ENCODE measurements at regions not wholly inside any gene's neighbourhood (a gene's known extent, or its start where the extent isn't known, plus 50 kb on each side); places are given as distances from the start of the nearest gene placed in this dataset.
A peak's percentile ranks its signal among the peaks of the same experiment; 100 is the strongest.
"Not testable (repeated sequence)": the region's sequence is repeated elsewhere in the genome, so short reads cannot be mapped to it uniquely, and the experiment has no call there.

DNA sequence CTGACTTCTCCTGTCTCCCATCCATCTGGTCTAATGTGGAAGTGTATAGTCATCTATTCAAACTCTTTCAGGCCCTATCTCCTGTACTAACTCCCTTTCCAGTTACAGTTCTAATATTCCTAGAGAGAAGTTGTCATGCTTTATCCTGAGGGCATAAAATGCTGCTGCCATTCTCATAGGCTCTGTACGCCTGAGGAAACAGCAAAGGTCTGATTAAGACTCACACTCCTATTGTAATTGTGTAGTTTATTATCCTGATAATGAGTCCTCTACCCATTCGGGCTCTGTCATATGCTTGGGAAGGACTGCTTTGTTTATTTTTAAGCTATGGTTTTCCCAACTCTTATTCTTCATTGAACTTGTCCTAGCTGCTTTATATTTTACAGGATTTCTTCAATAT is 290.4 kb downstream of the TMEM38B start:
- no peak for DNase-seq

DNA sequence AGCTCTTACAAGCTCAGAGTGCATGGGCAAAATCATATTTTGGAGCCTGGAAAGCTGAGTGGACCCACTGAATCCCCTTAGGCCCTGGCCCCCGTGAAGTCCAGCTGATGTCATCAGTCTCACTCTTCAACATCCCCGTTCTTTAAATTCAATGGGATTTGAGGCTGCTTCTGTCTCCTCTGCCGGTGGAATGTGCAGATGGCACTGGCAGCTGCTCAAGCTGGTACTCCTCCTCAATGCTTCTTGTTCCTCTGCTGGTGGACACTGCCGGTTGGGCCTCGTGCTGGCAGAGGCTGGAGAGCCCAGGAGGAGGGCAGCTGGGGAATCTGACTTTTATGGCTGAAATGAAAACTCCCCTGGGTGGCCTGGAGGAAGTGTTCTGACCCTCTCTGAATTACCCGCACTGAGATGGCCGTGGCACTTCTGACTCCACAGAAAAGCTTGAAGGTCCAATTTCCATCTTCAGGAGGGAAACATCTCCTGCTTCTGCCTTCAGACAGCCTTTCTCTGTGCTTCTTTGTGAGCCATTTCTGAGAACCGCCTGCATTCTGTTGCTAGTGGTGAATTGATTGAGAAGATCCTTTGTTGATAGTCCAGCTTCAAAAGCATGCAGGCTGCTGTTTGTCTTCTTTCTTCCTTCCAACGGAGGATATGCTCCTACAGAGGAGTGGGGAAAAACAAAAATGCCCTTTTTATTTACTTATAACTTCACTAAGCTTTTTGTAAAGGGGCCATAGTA is 298.9 kb downstream of the TMEM38B start:
- DNase-seq, result no peak

DNA sequence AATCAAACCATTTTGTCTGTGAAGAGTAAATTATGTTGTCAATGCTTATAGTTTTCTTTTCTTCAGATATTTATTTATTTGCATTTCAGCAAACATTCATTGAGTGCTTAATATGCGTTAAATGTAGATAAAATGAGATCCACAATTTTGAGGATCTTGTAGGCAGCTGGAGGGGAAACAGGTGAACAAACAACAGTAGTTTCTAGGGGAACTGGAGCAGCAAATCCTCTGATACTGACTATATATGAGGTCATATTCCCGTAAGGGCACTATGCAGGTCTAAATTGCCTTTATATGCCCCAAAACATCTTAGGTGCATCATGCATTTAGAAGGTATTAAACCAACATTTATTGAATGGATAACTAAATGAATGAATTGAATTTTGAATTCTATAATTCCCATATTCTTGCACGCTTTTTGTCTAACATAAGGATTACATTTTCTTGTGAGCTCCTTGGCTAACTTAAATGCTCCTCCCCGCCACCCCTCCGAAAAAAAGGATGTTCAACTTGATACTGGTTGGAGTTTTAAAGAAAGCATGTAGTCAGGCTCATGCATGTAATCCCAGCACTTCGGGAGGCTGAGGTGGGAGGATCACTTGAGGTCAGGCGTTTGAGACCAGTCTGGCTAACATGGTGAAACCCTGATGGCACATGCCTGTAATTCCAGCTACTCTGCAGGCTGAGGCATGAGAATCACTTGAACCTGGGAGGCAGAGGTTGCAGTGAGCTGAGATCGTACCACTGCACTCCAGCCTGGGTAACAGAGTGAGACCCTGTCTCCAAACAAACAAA is 299.8 kb downstream of the TMEM38B start:
- DNase-seq, result no peak

DNA sequence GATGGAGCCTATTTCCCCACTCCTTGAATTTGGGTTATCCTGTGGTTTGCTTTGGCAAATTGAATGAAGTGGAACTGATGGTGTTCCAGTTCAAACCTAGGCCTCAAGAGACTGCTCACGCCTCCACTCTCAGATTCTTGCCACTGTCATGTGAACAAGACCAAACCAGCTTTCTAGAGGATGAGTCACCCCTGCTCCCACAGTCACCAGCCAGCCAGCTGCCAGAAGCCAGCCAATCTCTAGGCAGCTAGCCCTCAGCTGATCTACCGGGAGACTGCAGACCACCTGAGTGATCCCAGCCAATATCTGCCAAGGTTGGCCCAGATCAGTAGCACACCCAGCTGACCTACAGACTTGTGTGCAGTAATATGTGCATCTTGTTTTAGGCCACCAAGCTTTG is 300.6 kb downstream of the TMEM38B start:
- DNase-seq, result peak in 1 of 2 experiments; percentile 6

DNA sequence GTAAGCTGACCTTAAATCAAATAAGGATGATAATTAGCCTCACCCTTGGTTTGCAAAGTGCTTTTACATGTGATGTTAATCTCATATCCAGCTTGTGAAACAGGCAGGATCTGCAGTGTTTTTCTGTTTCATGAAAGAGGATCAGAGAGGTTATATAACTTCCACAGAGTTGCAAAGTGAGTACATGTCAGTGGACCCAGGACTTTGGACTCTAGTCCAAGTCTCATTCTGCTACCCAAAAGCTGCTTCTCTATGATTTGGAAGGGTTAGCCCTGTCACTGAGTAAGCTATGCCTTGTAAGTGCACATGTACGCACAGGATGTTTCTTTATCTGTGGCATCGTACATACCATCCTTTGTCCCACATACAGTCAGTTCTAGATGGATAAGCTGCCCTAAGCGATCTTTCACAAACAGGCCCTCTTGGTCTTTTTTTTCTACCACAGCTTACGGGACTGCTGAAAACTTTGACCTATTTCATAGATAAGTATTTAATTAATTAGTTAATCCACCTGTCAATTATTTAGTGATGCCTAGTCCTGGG is 322.9 kb downstream of the TMEM38B start:
- no peak for DNase-seq

DNA sequence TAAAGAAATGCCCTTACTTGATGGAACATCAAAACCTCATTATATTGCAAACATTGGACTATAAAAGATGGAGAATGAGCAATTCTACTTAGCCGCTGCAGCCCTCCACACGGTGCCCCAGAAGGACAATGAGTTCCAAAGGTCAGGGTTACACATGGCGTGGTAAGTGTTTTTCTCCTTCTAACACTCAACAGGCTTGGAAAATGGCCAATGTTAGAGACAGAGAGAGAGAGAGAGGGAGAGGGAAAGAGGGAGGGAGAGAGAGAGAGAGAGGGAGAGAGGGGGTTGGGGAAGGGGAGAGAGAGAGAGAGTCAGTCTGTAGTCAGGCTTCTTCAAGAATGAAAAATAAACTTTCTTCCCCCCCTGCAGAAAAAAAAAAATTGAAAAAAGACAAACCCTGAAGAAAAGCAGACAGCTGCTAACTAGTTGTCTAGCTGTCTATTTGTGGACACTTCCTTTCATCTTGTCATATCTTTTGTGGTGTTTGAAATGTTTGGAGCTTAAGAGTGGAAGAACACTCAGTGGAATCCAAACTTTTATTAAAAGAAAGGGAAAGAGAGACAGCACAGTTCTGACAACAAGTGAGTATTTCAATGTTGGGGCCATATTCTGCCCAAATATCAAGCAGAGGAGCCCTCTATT is 324.8 kb downstream of the TMEM38B start:
- DNase-seq, result no peak

DNA sequence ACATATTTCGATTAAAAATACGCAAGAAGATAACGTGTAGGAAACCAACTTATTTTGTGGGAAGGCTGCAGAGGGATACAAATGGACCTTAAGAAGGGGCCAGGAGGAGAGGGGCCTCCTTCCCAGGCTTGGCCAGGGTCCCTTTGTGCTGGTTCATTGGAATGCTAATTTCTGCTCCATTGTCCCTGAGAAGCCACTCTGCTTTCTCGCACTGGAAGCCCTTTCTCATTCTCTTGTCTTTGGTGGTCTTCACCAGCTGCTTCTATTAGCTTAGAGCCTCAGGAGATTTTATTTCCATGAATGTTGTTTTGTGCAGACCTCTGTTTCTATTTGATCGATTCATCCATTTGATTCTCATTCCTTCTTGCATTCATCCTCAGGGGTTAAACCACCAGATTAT is 325.4 kb downstream of the TMEM38B start:
- no peak for DNase-seq

DNA sequence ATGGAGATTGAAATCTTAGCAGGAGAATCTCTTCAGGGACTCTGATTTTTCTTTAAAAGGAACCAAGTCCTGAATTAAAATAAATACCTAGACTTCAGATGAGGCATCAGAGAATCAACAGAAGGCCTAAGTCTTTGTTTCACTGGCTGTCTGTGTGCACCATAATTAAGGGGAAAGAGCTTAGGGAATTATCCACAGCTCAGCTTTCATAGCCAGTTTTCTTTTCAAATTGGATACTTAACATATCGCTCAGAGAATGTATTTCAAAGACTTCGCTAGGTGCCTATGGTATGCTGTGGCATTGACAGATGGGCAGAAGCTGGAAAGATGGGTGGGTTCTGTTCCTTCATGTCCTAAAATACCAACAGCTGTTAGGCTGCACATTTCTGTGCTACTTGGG is 325.8 kb downstream of the TMEM38B start:
- no peak for DNase-seq

DNA sequence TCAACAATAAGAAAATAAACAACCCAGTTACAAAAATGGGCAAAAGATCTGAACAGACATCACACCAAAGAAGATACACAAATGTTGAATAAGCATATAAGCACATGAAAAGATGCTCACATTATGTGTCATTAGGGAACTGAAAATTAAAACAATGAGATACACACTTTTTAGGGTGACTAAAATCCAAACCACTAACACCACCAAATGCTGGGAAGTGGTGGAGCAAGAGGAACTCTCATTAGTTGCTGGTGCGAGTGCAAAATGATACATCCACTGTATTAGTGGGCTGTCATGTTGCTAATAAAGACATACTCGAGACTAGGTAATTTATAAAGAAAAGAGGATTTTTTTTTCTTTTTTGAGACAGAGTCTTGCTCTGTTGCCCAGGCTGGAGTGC is 329.1 kb downstream of the TMEM38B start:
- DNase-seq, result no peak

DNA sequence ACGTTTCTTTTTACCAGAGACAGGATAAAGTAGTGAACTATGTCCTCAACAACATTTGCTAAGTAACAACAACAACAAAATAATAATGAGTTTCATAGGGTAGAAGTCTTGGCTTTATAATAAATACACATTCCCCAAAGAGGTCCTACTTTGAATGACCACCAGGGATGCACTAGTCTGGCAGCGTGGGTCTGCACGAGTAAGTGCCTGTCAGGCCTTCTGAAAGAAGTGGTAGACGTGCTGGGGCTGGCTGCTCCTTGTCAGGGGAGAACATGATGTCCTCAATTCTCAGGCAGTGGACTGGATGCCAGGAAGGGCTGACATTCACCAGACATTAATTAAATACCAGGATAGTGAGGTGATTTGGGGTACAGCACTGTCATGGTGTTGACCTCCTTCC is 331.1 kb downstream of the TMEM38B start:
- no peak for DNase-seq

DNA sequence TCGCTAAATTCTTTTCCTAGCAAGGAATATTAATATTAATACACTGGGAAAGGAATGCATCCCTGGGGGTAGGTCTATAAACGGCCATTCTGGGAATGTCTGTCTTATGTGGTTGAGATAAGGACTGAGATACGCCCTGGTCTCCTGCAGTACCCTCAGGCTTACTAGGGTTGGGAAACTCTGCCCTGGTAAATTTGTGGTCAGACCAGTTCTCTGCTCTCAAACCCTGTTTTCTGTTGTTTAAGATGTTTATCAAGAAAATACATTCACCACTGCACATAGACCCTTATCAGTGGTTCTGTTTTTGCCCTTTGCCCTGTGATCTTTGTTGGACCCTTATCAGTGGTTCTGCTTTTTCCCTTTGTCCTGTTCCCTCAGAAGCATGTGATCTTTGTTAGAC is 335.8 kb downstream of the TMEM38B start:
- not testable (repeated sequence) for DNase-seq

DNA sequence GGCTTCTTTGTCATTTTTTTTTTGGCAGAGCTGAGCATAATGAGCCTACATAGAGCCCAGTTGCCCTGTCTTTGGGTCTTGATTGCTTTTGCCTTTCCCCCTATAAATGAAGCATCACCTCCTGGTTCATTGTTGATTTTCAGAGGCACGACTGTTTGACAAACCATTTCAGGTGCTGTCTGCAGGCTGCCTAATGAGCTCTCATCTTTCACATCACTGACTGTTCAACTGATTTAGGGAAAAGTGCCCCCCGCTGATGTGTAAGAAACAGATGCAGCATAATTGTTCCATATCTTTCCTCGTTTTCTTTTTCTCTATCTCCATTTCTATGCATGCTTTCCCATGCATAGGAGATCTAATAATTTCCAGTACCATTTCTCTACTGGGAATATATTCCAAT is 338.6 kb downstream of the TMEM38B start:
- DNase-seq, result no peak

DNA sequence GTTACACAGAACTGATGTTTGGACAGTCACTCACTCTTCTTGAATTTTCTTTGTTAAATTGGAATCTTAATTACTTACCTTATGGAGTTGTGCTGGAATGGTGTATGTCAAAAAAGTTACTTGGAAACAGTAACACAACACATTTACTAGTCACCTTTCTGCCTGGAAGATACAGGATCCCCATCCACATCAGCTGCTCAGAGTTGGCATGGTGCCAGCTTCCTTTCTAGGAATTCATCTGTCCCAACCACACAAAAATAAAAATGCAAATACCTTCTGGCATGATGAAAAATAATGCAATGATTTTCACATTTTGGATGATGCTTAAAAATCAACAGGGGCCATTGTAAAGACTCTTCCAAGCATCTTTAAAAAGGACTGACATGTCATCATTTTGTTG is 341.5 kb downstream of the TMEM38B start:
- no peak for DNase-seq

DNA sequence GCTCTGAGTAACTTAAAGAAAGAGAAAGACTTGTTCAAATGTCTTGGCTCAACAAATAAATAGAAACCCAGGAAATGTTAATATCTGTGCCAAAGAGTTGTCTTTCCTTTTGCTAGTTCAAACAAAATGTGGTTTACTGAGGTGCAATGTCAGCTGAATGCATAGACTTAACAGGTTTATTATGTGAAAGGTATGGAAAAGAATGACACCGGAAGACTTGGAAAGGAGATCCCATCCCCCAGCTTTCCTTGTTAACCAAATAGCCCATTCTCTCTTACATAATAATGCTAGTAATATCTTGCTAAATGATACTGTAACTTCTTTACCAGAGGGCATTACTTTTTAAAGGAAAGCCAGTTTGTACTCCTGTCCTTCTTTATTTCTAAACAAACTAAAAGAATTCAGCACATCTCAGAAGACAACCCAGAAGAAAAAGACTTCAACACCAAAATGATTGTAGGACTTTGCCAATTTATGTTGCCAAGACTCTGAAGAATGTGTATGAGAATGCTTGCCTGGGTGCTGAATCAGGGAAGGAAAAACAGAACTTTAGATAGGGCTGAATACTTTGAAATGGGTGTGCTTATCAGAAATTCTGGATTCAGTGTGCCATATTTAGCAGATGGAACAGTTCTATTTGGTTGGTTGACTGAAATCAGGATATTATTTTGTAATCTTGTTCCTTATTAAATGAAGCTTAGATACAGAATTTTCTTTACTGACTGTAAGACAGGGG is 344.1 kb downstream of the TMEM38B start:
- no peak for DNase-seq

DNA sequence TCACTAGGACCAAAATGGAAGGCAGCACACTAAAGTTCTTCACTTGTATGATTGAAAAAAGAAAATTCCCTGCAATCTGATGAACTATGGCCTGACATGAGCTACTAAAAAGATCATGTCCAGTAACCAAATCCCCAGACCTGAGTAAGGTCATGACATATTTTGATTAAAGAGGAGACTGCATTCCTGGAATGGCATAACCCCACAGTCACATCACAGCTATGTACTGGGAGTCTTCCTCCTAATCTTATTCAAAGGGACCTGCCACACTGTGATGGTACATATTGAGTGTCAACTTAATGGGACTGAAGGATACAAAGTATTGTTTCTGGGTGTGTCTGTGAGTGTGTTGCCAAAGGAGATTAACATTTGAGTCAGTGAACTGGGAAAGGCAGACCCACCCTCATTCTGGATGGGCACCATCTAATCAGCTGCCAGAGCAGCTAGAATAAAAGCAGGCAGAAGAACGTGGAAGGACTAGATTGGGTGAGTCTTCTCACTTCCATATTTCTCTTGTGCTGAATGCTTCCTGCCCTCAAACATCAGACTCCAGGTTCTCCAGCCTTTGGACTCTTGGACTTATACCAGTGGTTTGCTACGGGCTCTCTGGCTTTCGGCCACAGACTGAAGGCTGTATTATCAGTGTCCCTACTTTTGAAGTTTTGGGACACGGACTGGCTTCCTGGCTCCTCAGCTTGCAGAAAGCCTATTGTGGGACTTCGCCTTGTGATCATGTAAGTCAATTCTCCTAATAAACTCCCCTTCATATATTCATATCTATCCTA is 345.0 kb downstream of the TMEM38B start:
- no peak for DNase-seq

DNA sequence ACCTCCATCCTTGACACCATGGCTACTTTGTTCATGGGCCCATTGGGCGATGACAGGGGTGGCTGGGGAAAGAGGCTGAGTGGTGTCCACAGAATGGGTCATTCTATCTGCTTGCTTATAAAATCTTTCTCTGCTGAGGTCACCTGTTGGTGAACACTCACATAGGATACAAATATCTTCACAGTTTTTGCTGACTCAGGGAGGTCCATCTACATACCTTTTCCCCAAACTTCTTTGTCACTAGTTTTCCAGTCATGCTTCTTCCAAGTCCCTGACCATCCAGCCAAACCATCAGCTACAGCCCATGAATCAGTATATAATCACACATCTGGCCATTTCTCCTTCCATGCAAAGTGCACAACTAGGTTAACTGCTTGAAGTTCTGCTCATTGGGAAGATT is 347.6 kb downstream of the TMEM38B start:
- not testable (repeated sequence) for DNase-seq

DNA sequence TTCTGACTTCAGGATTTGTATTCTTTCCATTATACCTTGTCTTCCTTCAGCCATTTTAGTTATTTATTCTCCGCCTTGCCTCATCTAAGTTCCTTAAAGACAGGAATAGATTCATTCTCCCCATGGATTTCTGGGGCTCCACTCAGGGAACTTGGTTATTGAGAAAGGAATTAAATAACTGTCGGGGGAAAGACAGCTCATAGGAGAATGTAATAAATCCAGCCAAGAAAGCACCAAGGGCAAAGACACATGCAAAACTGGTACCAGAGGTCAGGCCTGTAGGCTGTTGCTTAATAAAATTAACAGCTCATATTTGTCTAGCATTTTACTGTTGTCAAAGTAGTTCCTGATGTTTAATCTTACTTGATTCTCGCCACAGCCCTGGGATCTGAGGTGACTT is 357.2 kb downstream of the TMEM38B start:
- no peak for DNase-seq

DNA sequence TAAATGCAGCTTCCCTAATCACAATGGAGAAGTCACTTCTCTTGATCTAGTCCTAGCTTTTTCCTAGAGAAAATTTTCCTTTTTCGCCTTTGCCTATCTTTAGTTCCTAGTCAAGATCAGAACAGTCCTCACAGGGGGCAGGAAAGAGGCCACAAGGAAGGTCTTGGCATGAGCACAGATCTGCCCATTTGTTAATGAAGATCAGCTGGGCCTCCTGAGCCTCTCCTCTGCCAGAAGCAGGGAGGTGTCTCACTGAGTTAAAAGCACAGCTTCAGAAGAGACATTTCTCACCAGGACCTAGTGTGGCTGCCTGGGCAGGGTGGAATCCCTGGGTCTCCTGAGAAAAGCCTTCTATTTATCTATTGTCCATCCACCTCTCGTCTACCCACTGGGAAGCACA is 357.8 kb downstream of the TMEM38B start:
- no peak for DNase-seq

DNA sequence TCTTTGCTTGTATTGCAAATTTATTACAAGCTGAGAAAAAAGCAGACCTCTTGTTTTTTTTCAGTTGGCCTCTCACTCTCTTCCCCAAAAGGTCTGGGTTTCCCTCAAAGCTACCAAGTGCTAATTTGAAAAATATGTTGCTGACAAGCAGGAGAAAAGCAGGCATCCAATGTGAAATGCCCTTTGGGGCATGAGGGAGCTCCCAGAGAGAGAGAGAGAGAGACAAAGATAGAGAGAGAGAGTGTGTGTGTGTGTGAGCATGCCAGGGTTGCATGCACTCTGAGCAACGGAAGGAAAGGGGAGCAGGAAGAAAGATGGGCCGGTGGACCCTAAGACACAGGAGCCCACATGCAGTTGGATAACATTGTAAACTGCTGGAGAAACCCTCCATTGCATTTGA is 358.4 kb downstream of the TMEM38B start:
- DNase-seq, result no peak

DNA sequence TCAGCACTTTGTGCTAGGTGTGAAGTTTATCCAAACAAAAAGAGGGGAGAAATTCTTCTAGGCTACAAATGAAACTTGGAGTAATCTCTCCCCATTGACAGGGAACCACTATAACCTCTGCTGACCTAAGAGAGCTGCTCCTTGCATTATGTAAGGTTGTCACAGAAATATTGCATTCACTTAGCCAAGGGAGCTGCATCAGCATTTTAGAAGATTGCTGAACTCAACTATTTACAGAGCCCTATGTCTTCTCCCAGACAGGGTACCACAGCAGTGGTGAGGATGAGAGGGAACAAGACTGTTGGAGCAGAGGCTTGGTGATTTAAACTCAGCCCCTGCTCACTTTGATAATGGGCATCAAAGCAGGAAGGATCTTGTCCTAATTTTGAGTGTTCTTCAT is 362.0 kb downstream of the TMEM38B start:
- DNase-seq, result no peak

DNA sequence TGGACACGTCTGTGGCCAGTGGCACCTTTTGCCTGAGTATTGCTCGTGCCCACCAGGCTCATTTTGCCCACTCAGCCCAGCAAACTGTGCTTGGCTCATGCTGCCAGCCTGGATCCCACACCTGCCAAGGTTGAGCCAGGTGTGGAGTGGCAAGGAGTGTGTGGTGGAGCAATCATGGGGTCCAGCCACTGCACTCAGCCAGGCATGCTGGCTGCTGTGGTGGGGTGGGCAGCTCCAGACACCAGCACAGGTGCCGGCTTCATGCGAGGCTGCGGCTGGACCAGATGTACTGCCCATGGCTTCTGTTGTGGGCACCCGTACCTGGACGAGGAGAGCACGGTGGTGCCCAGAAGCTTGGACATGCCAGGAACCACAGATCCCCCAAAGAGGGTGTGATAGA is 364.1 kb downstream of the TMEM38B start:
- no peak for DNase-seq

DNA sequence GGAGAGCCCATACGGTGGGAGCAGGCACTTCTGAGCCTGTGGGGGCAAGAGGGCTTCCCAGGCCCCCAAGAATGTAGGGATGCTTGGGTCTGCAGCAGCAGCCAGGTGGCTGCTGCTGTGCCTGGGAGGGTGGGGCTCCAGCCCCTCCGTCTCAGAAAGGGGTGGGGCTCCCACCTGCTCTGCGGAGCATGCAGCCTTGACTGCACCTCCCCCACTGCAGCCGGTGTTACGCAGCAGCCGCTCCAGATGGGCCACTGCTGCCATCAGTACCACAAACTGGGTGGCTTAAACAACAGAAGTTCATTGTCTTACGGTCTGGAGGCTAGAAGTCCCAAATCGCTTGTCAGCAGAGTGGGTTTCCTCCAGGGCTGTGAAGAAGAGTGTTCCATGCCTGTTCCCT is 365.5 kb downstream of the TMEM38B start:
- DNase-seq, result no peak
